ENCODE measurements at regions not wholly inside any gene's neighbourhood (a gene's known extent, or its start where the extent isn't known, plus 50 kb on each side); places are given as distances from the start of the nearest gene placed in this dataset.

DNA sequence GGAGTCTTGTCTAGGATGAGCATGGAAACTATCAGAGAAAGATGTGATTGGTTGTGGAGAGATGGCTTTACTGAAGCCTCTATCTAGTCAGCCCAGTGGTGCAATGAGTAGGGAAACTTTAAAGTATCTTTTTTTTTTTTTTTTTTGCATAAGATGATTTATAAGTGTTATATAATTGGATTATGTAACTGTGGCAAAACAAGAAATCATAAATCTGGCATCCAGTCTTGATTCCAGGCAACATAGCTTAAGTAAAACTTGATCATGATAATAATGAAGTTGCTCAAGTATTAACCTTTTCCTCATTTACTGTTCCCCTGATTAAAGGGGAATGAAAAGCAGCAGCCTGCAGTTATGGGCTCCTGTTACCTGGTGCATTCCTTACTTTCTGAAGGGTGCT, 538.0 kb upstream of the ATP2B1 start:
- Histone ChIP-seq H3K27ac (ENCODE audit: low read depth, low read length) (no peak overlapping the region), H3K36me3 (ENCODE audit: control insufficient read depth, low read length) (no peaks in the 10 kb centered on the region), H3K4me3 (ENCODE audit: low read length) (no peak overlapping the region), H4K20me1 (ENCODE audit: control insufficient read depth, insufficient read depth, low read depth, low read length) (no peaks in the 10 kb centered on the region), H3K9me3 (ENCODE audit: control insufficient read depth, insufficient read depth, low read length) (no peaks in the 10 kb centered on the region), H3K27me3 (ENCODE audit: control insufficient read depth, low read length) (no peaks in the 10 kb centered on the region), H3K4me1 (ENCODE audit: control insufficient read depth, low read length) (no peaks in the 10 kb centered on the region), H3K79me2 (ENCODE audit: control insufficient read depth, low read length) (no peaks in the 10 kb centered on the region), H3F3A (ENCODE audit: control insufficient read depth, insufficient read depth) (no peaks in the 10 kb centered on the region), H3K4me2 (ENCODE audit: low read length) (no peak overlapping the region), H3K9me2 (replicated peaks; ENCODE audit: control insufficient read depth, low read length) (no peaks in the 10 kb centered on the region)
- TF ChIP-seq EZH2phosphoT487 (IDR thresholded peaks at IDR 0.05; ENCODE audit: borderline replicate concordance, low read length) = no peak
- TF ChIP-seq, protein P1, sequence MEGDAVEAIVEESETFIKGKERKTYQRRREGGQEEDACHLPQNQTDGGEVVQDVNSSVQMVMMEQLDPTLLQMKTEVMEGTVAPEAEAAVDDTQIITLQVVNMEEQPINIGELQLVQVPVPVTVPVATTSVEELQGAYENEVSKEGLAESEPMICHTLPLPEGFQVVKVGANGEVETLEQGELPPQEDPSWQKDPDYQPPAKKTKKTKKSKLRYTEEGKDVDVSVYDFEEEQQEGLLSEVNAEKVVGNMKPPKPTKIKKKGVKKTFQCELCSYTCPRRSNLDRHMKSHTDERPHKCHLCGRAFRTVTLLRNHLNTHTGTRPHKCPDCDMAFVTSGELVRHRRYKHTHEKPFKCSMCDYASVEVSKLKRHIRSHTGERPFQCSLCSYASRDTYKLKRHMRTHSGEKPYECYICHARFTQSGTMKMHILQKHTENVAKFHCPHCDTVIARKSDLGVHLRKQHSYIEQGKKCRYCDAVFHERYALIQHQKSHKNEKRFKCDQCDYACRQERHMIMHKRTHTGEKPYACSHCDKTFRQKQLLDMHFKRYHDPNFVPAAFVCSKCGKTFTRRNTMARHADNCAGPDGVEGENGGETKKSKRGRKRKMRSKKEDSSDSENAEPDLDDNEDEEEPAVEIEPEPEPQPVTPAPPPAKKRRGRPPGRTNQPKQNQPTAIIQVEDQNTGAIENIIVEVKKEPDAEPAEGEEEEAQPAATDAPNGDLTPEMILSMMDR (IDR thresholded peaks at IDR 0.05; ENCODE audit: low read depth, low read length, poor library complexity, severe bottlenecking) = no peak

DNA sequence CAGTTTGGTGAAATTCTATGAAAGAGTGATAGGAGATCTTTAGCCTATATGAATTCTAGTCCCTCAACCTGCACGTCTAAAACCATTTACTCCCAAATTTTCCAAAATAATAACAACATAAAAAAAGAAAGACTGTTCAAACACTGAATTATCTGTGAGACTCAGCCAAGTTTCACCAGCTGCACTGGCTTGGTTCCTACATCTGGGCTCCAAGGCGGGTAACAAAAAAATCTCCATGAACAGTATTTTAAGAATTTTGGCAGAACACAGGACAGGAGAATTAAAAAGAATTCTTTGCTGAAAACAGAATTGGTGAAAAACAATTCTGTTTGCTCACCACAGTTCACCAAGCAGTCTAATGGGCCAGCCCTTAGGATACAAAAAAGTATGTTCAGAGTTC, 536.8 kb upstream of the ATP2B1 start:
- no peaks in the 10 kb centered on the region for H3K9me2 ChIP-seq (replicated peaks; ENCODE audit: control insufficient read depth, low read length)
- no peak overlapping the region for H3K4me3 ChIP-seq (ENCODE audit: low read length)
- H3F3A ChIP-seq (ENCODE audit: control insufficient read depth, insufficient read depth) = no peaks in the 10 kb centered on the region
- no peaks in the 10 kb centered on the region for H3K27me3 ChIP-seq (ENCODE audit: control insufficient read depth, low read length)
- H3K4me2 ChIP-seq (ENCODE audit: low read length) = no peak overlapping the region
- H3K27ac ChIP-seq (ENCODE audit: low read depth, low read length) = no peak overlapping the region
- H3K79me2 ChIP-seq (ENCODE audit: control insufficient read depth, low read length) = no peaks in the 10 kb centered on the region
- H4K20me1 ChIP-seq (ENCODE audit: control insufficient read depth, insufficient read depth, low read depth, low read length) = no peaks in the 10 kb centered on the region
- H3K4me1 ChIP-seq (ENCODE audit: control insufficient read depth, low read length) = no peaks in the 10 kb centered on the region
- TF ChIP-seq, protein P1 (IDR thresholded peaks at IDR 0.05; ENCODE audit: low read depth, low read length, poor library complexity, severe bottlenecking) = no peak
- no peak for TF ChIP-seq EZH2phosphoT487 (IDR thresholded peaks at IDR 0.05; ENCODE audit: borderline replicate concordance, low read length)
- H3K9me3 ChIP-seq (ENCODE audit: control insufficient read depth, insufficient read depth, low read length) = no peaks in the 10 kb centered on the region
- H3K36me3 ChIP-seq (ENCODE audit: control insufficient read depth, low read length) = no peaks in the 10 kb centered on the region

DNA sequence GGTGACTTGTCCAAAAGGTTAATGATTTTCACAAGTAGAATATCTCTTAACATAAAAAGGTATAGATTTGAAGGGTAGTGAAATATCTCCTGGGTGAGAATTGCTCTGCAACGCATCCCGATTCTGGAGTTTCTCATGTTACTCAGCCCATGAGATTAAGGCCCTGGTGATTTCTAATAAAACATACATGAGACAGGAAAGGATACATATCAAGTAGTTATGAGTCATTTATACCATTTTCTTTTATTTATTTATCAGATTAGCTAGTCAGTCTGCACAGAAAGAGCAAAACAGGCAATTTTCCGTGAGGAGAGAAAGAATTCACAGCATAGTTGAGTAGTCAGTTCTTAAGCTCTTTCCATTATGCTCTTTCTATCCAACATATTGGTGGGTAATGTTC, 535.6 kb upstream of the ATP2B1 start:
- no peaks in the 10 kb centered on the region for H3F3A ChIP-seq (ENCODE audit: control insufficient read depth, insufficient read depth)
- TF ChIP-seq EZH2phosphoT487 (IDR thresholded peaks at IDR 0.05; ENCODE audit: borderline replicate concordance, low read length) = no peak
- TF ChIP-seq, protein P1 (IDR thresholded peaks at IDR 0.05; ENCODE audit: low read depth, low read length, poor library complexity, severe bottlenecking) = no peak
- H3K4me2 ChIP-seq (ENCODE audit: low read length) = no peak overlapping the region
- no peak overlapping the region for H3K4me3 ChIP-seq (ENCODE audit: low read length)
- no peaks in the 10 kb centered on the region for H3K9me2 ChIP-seq (replicated peaks; ENCODE audit: control insufficient read depth, low read length)
- H3K36me3 ChIP-seq (ENCODE audit: control insufficient read depth, low read length) = no peaks in the 10 kb centered on the region
- no peaks in the 10 kb centered on the region for H3K9me3 ChIP-seq (ENCODE audit: control insufficient read depth, insufficient read depth, low read length)
- H3K79me2 ChIP-seq (ENCODE audit: control insufficient read depth, low read length) = no peaks in the 10 kb centered on the region
- H3K27me3 ChIP-seq (ENCODE audit: control insufficient read depth, low read length) = no peaks in the 10 kb centered on the region
- no peak overlapping the region for H3K27ac ChIP-seq (ENCODE audit: low read depth, low read length)
- no peaks in the 10 kb centered on the region for H3K4me1 ChIP-seq (ENCODE audit: control insufficient read depth, low read length)
- H4K20me1 ChIP-seq (ENCODE audit: control insufficient read depth, insufficient read depth, low read depth, low read length) = no peaks in the 10 kb centered on the region

DNA sequence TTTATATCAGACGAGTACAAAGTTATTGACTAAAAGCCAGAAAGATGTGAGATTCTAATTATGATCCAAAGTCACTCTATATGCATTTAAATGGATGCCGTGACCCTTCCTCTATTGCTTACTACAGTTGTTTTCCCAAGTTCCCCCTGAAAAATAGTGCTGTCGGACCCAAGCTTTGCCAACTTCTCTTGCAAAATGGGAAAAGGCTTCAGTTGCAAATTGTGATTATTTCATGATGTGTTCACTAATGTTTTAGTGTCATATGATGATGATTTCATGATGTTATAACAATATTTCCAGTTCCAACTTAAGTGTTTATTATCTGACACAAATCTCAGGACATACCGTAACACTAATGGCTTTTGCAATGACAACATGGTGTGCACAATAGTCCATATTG, 534.6 kb upstream of the ATP2B1 start:
- Histone ChIP-seq H3K4me1 (ENCODE audit: control insufficient read depth, low read length) (no peaks in the 10 kb centered on the region), H4K20me1 (ENCODE audit: control insufficient read depth, insufficient read depth, low read depth, low read length) (no peaks in the 10 kb centered on the region), H3K79me2 (ENCODE audit: control insufficient read depth, low read length) (no peaks in the 10 kb centered on the region), H3K9me2 (replicated peaks; ENCODE audit: control insufficient read depth, low read length) (no peaks in the 10 kb centered on the region), H3K27ac (ENCODE audit: low read depth, low read length) (no peak overlapping the region), H3K36me3 (ENCODE audit: control insufficient read depth, low read length) (no peaks in the 10 kb centered on the region), H3K4me3 (ENCODE audit: low read length) (no peak overlapping the region), H3K27me3 (ENCODE audit: control insufficient read depth, low read length) (no peaks in the 10 kb centered on the region), H3F3A (ENCODE audit: control insufficient read depth, insufficient read depth) (no peaks in the 10 kb centered on the region), H3K4me2 (ENCODE audit: low read length) (no peak overlapping the region), H3K9me3 (ENCODE audit: control insufficient read depth, insufficient read depth, low read length) (no peaks in the 10 kb centered on the region)
- TF ChIP-seq, protein P1 (IDR thresholded peaks at IDR 0.05; ENCODE audit: low read depth, low read length, poor library complexity, severe bottlenecking) = no peak
- no peak for TF ChIP-seq EZH2phosphoT487 (IDR thresholded peaks at IDR 0.05; ENCODE audit: borderline replicate concordance, low read length)
